WI38 (cell line): ENCODE measurements at regions not wholly inside any gene's neighbourhood (a gene's known extent, or its start where the extent isn't known, plus 50 kb on each side); places are given as distances from the start of the nearest gene placed in this dataset.

ENCODE experiments used
- H3K4me3 ChIP-seq: 2 replicates; pipeline ENCODE4 v1.5.1; 2011; ENCODE audit warnings: low read depth, mild to moderate bottlenecking, control low read depth, low read length
- CTCF ChIP-seq: IDR thresholded peaks from 2 replicates; pipeline ENCODE4 v1.5.1; 2012; ENCODE audit warnings: low read depth, mild to moderate bottlenecking, control low read depth, low read length

- no peak for TF ChIP-seq CTCF
- H3K4me3 ChIP-seq: no peak overlapping the region
Observed at GRCh38 chr19:29372091-29372415, 153.7 kb upstream of the VSTM2B start.

GRCh38 chr19:29372461-29372860 lies 153.3 kb upstream of the VSTM2B start:
- H3K4me3 ChIP-seq: no peak overlapping the region
- TF ChIP-seq CTCF: no peak

- TF ChIP-seq CTCF: no peak
- H3K4me3 ChIP-seq: no peak overlapping the region
Observed at GRCh38 chr19:29372921-29373797, 152.6 kb upstream of the VSTM2B start.

GRCh38 chr19:29375429-29376119 lies 150.2 kb upstream of the VSTM2B start:
- no peak for TF ChIP-seq CTCF
- no peak overlapping the region for H3K4me3 ChIP-seq

- TF ChIP-seq CTCF: no peak
- H3K4me3 ChIP-seq: no peak overlapping the region
Observed at GRCh38 chr19:29376855-29377354, 148.9 kb upstream of the VSTM2B start.

GRCh38 chr19:29378126-29378525 lies 147.7 kb upstream of the VSTM2B start:
- H3K4me3 ChIP-seq: no peak overlapping the region
- no peak for TF ChIP-seq CTCF

GRCh38 chr19:29378543-29379080 lies 147.2 kb upstream of the VSTM2B start:
- no peak for TF ChIP-seq CTCF

More at GRCh38 chr19:29378543-29379080, 147.2 kb upstream of the VSTM2B start:
- H3K4me3 ChIP-seq: no peak overlapping the region
